HG02852 (cell line): ENCODE measurements at regions not wholly inside any gene's neighbourhood (a gene's known extent, or its start where the extent isn't known, plus 50 kb on each side); places are given as distances from the start of the nearest gene placed in this dataset.

ENCODE experiments used
- ATAC-seq: cut with Tn5 transposase; IDR thresholded peaks from one replicate; pipeline ENCODE4 v1.9.1; 2021; ENCODE audit warnings: mild to moderate bottlenecking, moderate library complexity; ENCODE audit not compliant: unreplicated experiment

- ATAC-seq: no peak
These were observed 97.7 kb upstream of the CCDC196 start for GRCh38 chr14:66388516-66388915.

GRCh38 chr14:66389481-66389880 is 96.7 kb upstream of the CCDC196 start:
- no peak for ATAC-seq

- peak; percentile 59 for ATAC-seq
These were observed 90.9 kb upstream of the CCDC196 start for GRCh38 chr14:66395300-66395699.

GRCh38 chr14:66396164-66396563 is 90.0 kb upstream of the CCDC196 start:
- ATAC-seq: no peak

GRCh38 chr14:66398437-66398836 is 87.7 kb upstream of the CCDC196 start:
- ATAC-seq: no peak

DNA sequence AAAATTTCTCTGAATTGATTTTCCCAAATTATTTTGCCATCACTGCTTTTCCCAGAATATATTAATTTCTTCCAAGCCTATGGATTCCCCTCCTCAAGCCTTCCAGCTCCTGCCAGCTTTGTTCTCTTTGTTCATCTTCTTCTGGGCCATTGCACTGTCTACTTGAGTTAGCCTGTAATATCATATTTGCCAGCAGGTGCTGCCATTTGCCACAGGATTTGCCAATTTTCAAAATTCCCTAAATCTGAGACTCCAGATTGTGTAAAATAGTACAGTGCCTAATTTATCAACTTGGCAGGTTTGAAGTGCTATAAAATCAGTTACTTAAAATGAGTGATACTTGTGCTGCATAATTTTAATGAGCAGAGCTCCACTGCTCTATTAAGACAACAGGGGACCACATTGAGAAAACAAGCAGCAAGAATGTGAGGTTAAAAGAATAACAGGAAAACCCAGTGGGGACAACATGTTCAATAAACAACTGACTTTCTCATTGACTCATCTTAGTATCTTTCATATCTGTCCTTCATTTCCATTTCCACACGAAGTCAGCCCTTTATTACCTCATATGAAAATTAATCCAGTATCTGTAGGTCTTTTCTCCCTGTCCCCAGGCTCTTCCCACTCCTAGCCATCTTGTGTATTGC is 84.6 kb upstream of the CCDC196 start:
- ATAC-seq: no peak

GRCh38 chr14:66403183-66403582 is 83.0 kb upstream of the CCDC196 start:
- ATAC-seq: no peak

DNA sequence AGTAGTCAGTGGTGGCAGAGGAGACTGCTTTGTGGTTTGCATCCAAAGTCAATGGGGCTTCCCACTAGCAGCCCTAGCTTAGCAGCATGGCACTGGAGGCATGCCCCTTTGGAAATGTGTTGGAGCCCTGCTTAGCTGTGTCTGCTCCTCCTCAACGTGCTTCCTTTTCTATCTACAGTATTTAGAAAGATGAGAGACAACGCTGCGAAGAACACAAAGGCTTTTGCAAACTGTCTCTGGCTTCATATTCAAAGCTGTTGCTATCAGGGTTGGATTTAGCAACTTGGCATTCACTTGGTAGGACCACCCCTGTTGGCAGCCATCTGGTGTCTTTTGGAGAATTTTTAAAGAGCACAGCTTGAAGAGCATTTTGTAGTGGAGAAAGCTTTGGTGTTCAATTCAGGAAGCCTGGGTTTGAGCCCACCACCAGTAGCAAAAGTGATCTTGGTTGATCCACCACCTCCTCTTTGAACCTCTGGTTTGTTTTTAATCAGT is 82.1 kb upstream of the CCDC196 start:
- ATAC-seq: no peak

DNA sequence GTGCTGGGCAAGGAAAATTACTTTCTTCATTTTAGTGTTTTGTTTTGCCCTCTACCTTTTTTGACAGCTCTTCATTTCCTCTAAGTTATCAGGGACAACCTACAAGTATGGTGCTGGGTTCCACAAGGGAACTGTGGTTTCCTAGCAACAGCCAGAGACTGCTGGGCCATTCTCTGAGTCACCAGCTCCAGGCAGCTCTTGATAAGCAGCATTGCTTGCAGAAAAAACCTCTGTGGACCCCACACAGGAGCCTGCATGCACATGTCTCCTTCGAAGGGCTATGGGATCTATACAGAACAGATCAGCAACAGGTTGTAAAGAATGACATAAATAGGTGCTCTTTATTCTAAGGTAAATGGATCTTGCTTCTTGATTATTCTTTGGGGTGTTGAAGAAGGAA is 81.0 kb upstream of the CCDC196 start:
- ATAC-seq: no peak

- ATAC-seq: no peak
These were observed 72.3 kb upstream of the CCDC196 start for GRCh38 chr14:66413901-66414300.

GRCh38 chr14:66414511-66414910 is 71.7 kb upstream of the CCDC196 start:
- no peak for ATAC-seq

GRCh38 chr14:66420251-66421006 is 65.7 kb upstream of the CCDC196 start:
- ATAC-seq: no peak

- ATAC-seq: no peak
These were observed 63.9 kb upstream of the CCDC196 start for GRCh38 chr14:66421990-66422946.

DNA sequence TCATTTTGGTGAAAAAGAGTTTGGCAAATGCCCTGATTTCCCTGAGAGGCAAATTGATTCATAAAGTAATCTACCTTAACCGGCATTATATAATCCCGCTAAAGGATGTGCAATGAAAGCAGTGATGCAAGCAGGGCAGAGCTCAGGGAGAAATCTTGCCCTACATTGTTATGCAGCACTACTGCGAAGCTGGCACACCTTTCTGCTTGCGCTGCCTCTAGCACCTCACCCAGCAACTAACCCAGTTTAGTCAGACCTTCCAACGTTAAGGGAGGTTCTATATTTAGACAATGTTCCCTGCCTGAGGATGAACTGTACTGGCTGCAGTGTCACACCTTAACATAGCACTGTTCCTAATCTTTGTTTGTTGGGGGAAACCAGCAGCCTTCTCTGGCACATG is 60.8 kb upstream of the CCDC196 start:
- no peak for ATAC-seq

GRCh38 chr14:66426451-66426850 is 59.7 kb upstream of the CCDC196 start:
- ATAC-seq: no peak

DNA sequence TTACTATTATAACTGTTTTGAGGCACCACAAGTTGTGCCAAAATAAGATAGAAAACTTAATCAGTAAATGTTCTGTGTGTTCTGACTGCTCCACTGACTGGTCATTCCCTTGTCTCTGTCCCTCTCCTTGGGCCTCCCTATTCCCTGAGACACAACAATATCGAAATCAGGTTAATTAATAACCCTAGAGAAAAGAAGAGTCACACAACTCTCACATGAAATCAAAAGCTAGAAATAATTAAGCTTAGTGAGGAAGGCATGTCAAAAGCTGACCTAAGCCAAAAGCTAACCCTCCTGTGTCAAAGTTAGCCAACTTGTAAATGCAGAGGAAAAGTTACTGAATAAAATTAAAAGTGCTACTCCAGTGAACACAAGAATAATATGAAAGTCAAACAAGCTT is 53.8 kb upstream of the CCDC196 start:
- ATAC-seq: no peak

DNA sequence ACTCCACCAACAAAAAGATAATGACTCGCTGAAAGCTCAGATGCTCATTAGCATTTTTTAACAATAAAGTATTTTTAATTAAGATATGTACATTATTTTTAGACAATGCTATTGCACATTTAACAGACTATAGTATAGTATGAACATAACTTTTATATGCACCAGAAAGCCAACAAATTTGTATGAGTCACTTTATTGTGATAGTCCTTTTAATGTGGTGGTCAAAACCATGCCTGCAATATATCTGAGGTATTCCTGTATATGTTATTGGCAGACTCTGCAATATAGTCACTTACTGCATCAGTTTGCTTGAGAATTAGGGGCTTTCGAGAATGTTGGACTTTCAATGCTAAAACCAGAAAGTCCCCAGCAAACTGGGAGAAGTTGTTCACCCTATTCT is 51.7 kb upstream of the CCDC196 start:
- ATAC-seq: no peak

- no peak for ATAC-seq
These were observed 50.5 kb upstream of the CCDC196 start for GRCh38 chr14:66435683-66436082.
